ENCODE measurements at regions not wholly inside any gene's neighbourhood (a gene's known extent, or its start where the extent isn't known, plus 50 kb on each side); places are given as distances from the start of the nearest gene placed in this dataset.

- Histone ChIP-seq H3K9me3 (ENCODE audit: control insufficient read depth in 1 of 2, low read length in 2 of 2) (peaks cover 5 to 14% of the 10 kb centered on the region in 2 donors), H3K27ac (ENCODE audit: low read length) (no peak overlapping the region), H3K4me3 (ENCODE audit: low read depth in 1 of 2, low read length in 2 of 2) (no peak overlapping the region), H3K36me3 (ENCODE audit: control insufficient read depth in 1 of 2, insufficient read depth in 2 of 2, low read length in 2 of 2) (no peaks in the 10 kb centered on the region), H3K4me1 (ENCODE audit: control insufficient read depth in 1 of 2, insufficient read depth in 2 of 2, low read length in 2 of 2) (no peaks in the 10 kb centered on the region), H3K27me3 (ENCODE audit: low read depth, low read length) (no peaks in the 10 kb centered on the region)
Measured at GRCh38 chr17:52681480-52681879, 523.0 kb upstream of the CA10 start.

DNA sequence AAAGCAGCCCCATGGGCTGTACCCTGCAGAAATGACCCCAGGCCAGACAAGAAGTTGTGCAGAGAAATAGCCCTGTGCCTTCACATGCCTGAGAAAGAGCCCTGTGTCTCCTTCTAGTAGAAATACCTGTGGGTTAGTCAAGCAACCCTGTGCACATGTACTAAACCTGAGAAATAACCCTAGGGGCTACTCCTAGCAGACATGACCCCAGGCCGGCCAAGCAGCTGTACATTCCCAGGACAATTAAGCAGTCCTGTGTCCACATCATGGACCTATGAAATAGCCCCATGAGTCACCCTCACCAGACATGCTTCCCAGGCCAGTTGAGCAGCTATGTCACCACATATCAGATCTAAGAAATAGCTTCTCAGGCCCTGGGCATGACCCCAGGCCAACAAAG is 519.7 kb upstream of the CA10 start:
- no peaks in the 10 kb centered on the region for H3K4me1 ChIP-seq (ENCODE audit: control insufficient read depth in 1 of 2, insufficient read depth in 2 of 2, low read length in 2 of 2)
- no peaks in the 10 kb centered on the region for H3K36me3 ChIP-seq (ENCODE audit: control insufficient read depth in 1 of 2, insufficient read depth in 2 of 2, low read length in 2 of 2)
- peaks cover 5 to 14% of the 10 kb centered on the region in 2 donors for H3K9me3 ChIP-seq (ENCODE audit: control insufficient read depth in 1 of 2, low read length in 2 of 2)
- no peak overlapping the region for H3K4me3 ChIP-seq (ENCODE audit: low read depth in 1 of 2, low read length in 2 of 2)
- H3K27ac ChIP-seq (ENCODE audit: low read length) = no peak overlapping the region
- H3K27me3 ChIP-seq (ENCODE audit: low read depth, low read length) = no peaks in the 10 kb centered on the region

- no peaks in the 10 kb centered on the region for H3K36me3 ChIP-seq (ENCODE audit: control insufficient read depth in 1 of 2, insufficient read depth in 2 of 2, low read length in 2 of 2)
- peaks cover 5 to 12% of the 10 kb centered on the region in 2 donors for H3K9me3 ChIP-seq (ENCODE audit: control insufficient read depth in 1 of 2, low read length in 2 of 2)
- H3K27ac ChIP-seq (ENCODE audit: low read length) = no peak overlapping the region
- no peak overlapping the region for H3K4me3 ChIP-seq (ENCODE audit: low read depth in 1 of 2, low read length in 2 of 2)
- no peaks in the 10 kb centered on the region for H3K27me3 ChIP-seq (ENCODE audit: low read depth, low read length)
- no peaks in the 10 kb centered on the region for H3K4me1 ChIP-seq (ENCODE audit: control insufficient read depth in 1 of 2, insufficient read depth in 2 of 2, low read length in 2 of 2)
Measured at GRCh38 chr17:52674686-52675085, 516.2 kb upstream of the CA10 start.

- Histone ChIP-seq H3K27me3 (ENCODE audit: low read depth, low read length) (no peaks in the 10 kb centered on the region), H3K4me3 (ENCODE audit: low read depth in 1 of 2, low read length in 2 of 2) (no peak overlapping the region)
Measured at GRCh38 chr17:52673791-52674190, 515.3 kb upstream of the CA10 start.

DNA sequence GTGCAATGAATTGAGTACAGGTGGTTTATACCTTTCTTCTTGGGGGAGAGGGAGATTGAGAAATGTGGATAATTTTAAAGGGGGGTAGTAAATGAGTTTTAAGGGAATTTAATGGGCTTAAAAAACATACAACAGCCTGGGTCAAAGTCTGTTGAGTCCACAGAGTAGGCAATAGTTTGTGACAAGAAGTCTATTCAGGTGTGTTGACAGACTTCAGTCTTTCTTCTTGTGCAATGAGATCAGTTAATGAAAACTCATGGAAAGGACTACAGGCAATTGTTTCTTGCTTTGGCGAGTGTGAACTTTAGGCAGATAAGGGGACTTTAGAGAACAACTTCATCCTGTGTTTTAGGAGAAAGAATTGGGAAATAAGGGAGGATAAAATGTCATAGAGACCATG is 507.8 kb upstream of the CA10 start:
- no peaks in the 10 kb centered on the region for H3K27me3 ChIP-seq (ENCODE audit: low read depth, low read length)
- no peak overlapping the region for H3K4me3 ChIP-seq (ENCODE audit: low read depth in 1 of 2, low read length in 2 of 2)
- H3K27ac ChIP-seq (ENCODE audit: low read length) = no peak overlapping the region
- H3K9me3 ChIP-seq (ENCODE audit: control insufficient read depth in 1 of 2, low read length in 2 of 2) = peaks cover 4 to 5% of the 10 kb centered on the region in 2 donors
- no peaks in the 10 kb centered on the region for H3K36me3 ChIP-seq (ENCODE audit: control insufficient read depth in 1 of 2, insufficient read depth in 2 of 2, low read length in 2 of 2)
- no peaks in the 10 kb centered on the region for H3K4me1 ChIP-seq (ENCODE audit: control insufficient read depth in 1 of 2, insufficient read depth in 2 of 2, low read length in 2 of 2)

More at GRCh38 chr17:52673791-52674190, 515.3 kb upstream of the CA10 start:
- no peaks in the 10 kb centered on the region for H3K36me3 ChIP-seq (ENCODE audit: control insufficient read depth in 1 of 2, insufficient read depth in 2 of 2, low read length in 2 of 2)
- peaks cover 8 to 11% of the 10 kb centered on the region in 2 donors for H3K9me3 ChIP-seq (ENCODE audit: control insufficient read depth in 1 of 2, low read length in 2 of 2)
- H3K27ac ChIP-seq (ENCODE audit: low read length) = no peak overlapping the region
- no peaks in the 10 kb centered on the region for H3K4me1 ChIP-seq (ENCODE audit: control insufficient read depth in 1 of 2, insufficient read depth in 2 of 2, low read length in 2 of 2)

DNA sequence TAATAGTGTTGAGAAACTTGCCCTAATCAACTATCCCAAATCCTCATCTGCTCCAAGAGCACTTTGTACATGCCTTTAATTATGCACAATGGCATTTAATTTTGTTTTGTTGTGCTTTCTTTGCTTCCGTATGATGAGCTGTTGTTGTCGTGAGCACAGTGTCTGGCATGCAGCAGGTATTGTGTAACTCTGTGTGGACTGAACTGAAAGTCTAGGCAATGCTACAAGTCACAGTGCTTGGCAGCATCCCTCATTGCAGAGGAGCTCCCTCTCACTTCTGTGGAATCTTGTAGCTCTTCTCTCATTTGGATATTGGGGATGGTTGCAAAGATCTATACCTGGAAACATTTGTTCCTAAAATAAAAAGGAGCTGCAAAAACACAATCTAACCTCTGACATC is 502.2 kb upstream of the CA10 start:
- H3K4me3 ChIP-seq (ENCODE audit: low read depth in 1 of 2, low read length in 2 of 2) = no peak overlapping the region
- no peaks in the 10 kb centered on the region for H3K27me3 ChIP-seq (ENCODE audit: low read depth, low read length)
- H3K4me1 ChIP-seq (ENCODE audit: control insufficient read depth in 1 of 2, insufficient read depth in 2 of 2, low read length in 2 of 2) = no peaks in the 10 kb centered on the region
- H3K36me3 ChIP-seq (ENCODE audit: control insufficient read depth in 1 of 2, insufficient read depth in 2 of 2, low read length in 2 of 2) = no peaks in the 10 kb centered on the region
- no peak overlapping the region for H3K27ac ChIP-seq (ENCODE audit: low read length)
- H3K9me3 ChIP-seq (ENCODE audit: control insufficient read depth in 1 of 2, low read length in 2 of 2) = no peaks in the 10 kb centered on the region

DNA sequence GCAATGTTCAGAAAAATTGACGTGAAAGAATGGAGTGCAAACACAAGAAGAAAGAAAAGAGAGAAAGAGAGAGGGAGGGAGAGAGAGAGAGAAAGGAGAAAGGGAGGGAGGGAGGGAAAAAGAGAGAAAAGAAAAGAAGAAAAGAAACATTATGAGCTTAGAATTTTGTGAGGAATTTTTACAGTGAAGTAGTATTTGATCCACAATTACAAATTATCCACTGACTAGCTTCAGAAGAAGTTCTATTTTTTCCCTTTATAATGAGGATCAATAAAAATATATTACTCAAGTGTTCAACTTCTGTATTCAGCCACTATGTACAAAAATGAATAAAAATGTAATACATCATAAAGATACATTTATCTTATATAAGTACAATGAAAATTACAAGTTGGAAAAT is 494.5 kb upstream of the CA10 start:
- H3K27ac ChIP-seq (ENCODE audit: low read length) = no peak overlapping the region
- H3K4me1 ChIP-seq (ENCODE audit: control insufficient read depth in 1 of 2, insufficient read depth in 2 of 2, low read length in 2 of 2) = no peaks in the 10 kb centered on the region
- H3K36me3 ChIP-seq (ENCODE audit: control insufficient read depth in 1 of 2, insufficient read depth in 2 of 2, low read length in 2 of 2) = no peaks in the 10 kb centered on the region
- H3K9me3 ChIP-seq (ENCODE audit: control insufficient read depth in 1 of 2, low read length in 2 of 2) = no peaks in the 10 kb centered on the region
- H3K4me3 ChIP-seq (ENCODE audit: low read depth in 1 of 2, low read length in 2 of 2) = no peak overlapping the region
- H3K27me3 ChIP-seq (ENCODE audit: low read depth, low read length) = no peaks in the 10 kb centered on the region

DNA sequence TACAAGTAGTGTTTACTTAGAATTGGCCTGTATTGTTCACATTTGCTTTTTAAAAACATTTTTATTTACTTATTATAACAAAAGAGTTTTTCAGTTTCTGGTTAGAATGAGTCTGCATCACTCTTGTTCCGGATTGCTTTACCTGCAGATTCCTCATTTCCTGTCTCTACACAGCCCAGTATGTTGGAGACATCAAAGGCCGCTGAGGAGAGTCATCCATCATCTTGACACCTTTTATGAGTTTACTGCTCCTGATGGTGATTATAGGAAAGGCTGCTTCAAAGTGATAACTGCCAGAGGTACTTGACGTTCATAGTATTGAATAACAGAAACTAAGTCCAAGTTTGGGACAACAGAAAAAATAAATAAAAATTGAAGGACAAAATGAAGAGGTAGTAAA is 490.5 kb upstream of the CA10 start:
- Histone ChIP-seq H3K27me3 (ENCODE audit: low read depth, low read length) (no peaks in the 10 kb centered on the region), H3K9me3 (ENCODE audit: control insufficient read depth in 1 of 2, low read length in 2 of 2) (no peaks in the 10 kb centered on the region), H3K4me1 (ENCODE audit: control insufficient read depth in 1 of 2, insufficient read depth in 2 of 2, low read length in 2 of 2) (no peaks in the 10 kb centered on the region), H3K36me3 (ENCODE audit: control insufficient read depth in 1 of 2, insufficient read depth in 2 of 2, low read length in 2 of 2) (no peaks in the 10 kb centered on the region), H3K4me3 (ENCODE audit: low read depth in 1 of 2, low read length in 2 of 2) (no peak overlapping the region), H3K27ac (ENCODE audit: low read length) (no peak overlapping the region)

DNA sequence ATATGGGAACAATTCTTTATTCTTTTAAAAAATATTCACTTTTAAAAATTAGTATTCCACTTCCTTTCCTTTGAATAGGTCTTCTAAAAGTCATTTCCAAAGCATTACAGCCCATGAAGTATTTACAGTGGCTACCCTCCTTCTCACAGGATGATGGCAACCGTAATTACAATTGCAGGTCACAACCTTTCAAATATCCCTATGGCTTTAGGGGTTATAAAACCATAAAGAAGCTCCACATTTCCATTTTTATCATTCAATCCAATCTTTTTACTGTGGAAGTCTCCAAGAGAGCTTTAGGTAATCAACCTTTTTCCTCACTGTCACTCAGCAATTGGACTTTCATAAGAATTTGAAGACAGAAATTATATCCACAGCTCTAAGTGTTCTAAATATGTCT is 488.9 kb upstream of the CA10 start:
- Histone ChIP-seq H3K9me3 (ENCODE audit: control insufficient read depth in 1 of 2, low read length in 2 of 2) (no peaks in the 10 kb centered on the region), H3K27me3 (ENCODE audit: low read depth, low read length) (no peaks in the 10 kb centered on the region), H3K36me3 (ENCODE audit: control insufficient read depth in 1 of 2, insufficient read depth in 2 of 2, low read length in 2 of 2) (no peaks in the 10 kb centered on the region), H3K4me1 (ENCODE audit: control insufficient read depth in 1 of 2, insufficient read depth in 2 of 2, low read length in 2 of 2) (no peaks in the 10 kb centered on the region), H3K27ac (ENCODE audit: low read length) (no peak overlapping the region), H3K4me3 (ENCODE audit: low read depth in 1 of 2, low read length in 2 of 2) (no peak overlapping the region)

DNA sequence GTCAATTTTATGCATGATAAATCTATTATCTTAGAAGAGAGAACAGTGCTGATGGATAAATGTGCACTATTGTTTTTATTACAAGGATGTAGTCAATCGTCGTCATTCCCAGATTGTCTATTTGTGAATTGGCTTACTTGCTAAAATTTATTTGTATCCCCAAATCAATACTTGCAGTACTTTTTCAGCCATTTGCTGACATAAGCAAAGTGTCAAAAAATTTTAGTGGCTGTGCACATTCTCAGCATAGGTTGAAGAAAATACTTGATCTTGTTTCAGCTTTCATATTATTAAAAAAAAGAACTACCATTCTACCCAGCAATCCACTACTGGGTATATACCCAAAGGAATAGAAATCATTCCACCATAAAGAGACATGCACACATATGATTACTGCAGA is 477.9 kb upstream of the CA10 start:
- no peaks in the 10 kb centered on the region for H3K4me1 ChIP-seq (ENCODE audit: control insufficient read depth in 1 of 2, insufficient read depth in 2 of 2, low read length in 2 of 2)
- H3K36me3 ChIP-seq (ENCODE audit: control insufficient read depth in 1 of 2, insufficient read depth in 2 of 2, low read length in 2 of 2) = no peaks in the 10 kb centered on the region
- H3K27ac ChIP-seq (ENCODE audit: low read length) = no peak overlapping the region
- no peaks in the 10 kb centered on the region for H3K9me3 ChIP-seq (ENCODE audit: control insufficient read depth in 1 of 2, low read length in 2 of 2)
- H3K4me3 ChIP-seq (ENCODE audit: low read depth in 1 of 2, low read length in 2 of 2) = no peak overlapping the region
- H3K27me3 ChIP-seq (ENCODE audit: low read depth, low read length) = no peaks in the 10 kb centered on the region

GRCh38 chr17:52606590-52606989 is 448.1 kb upstream of the CA10 start:
- Histone ChIP-seq H3K36me3 (ENCODE audit: control insufficient read depth in 1 of 2, insufficient read depth in 2 of 2, low read length in 2 of 2) (no peaks in the 10 kb centered on the region), H3K9me3 (ENCODE audit: control insufficient read depth in 1 of 2, low read length in 2 of 2) (no peaks in the 10 kb centered on the region)

GRCh38 chr17:52606098-52606497 is 447.6 kb upstream of the CA10 start:
- no peaks in the 10 kb centered on the region for H3K36me3 ChIP-seq (ENCODE audit: control insufficient read depth in 1 of 2, insufficient read depth in 2 of 2, low read length in 2 of 2)
- no peak overlapping the region for H3K27ac ChIP-seq (ENCODE audit: low read length)
- no peaks in the 10 kb centered on the region for H3K4me1 ChIP-seq (ENCODE audit: control insufficient read depth in 1 of 2, insufficient read depth in 2 of 2, low read length in 2 of 2)
- H3K27me3 ChIP-seq (ENCODE audit: low read depth, low read length) = no peaks in the 10 kb centered on the region
- H3K9me3 ChIP-seq (ENCODE audit: control insufficient read depth in 1 of 2, low read length in 2 of 2) = no peaks in the 10 kb centered on the region
- H3K4me3 ChIP-seq (ENCODE audit: low read depth in 1 of 2, low read length in 2 of 2) = no peak overlapping the region

More at GRCh38 chr17:52606590-52606989, 448.1 kb upstream of the CA10 start:
- Histone ChIP-seq H3K4me1 (ENCODE audit: control insufficient read depth in 1 of 2, insufficient read depth in 2 of 2, low read length in 2 of 2) (no peaks in the 10 kb centered on the region), H3K4me3 (ENCODE audit: low read depth in 1 of 2, low read length in 2 of 2) (no peak overlapping the region), H3K27me3 (ENCODE audit: low read depth, low read length) (no peaks in the 10 kb centered on the region), H3K27ac (ENCODE audit: low read length) (no peak overlapping the region)
